ENCODE measurements at regions not wholly inside any gene's neighbourhood (a gene's known extent, or its start where the extent isn't known, plus 50 kb on each side); places are given as distances from the start of the nearest gene placed in this dataset.
"Not testable (repeated sequence)": the region's sequence is repeated elsewhere in the genome, so short reads cannot be mapped to it uniquely, and the experiment has no call there.

- DNase-seq, result no peak
Observed at GRCh38 chr16:86219655-86220445, 290.5 kb upstream of the FOXF1 start.

- DNase-seq, result no peak
Observed at GRCh38 chr16:86220561-86220960, 289.8 kb upstream of the FOXF1 start.

- DNase-seq, result no peak
Observed at GRCh38 chr16:86221085-86221484, 289.2 kb upstream of the FOXF1 start.

GRCh38 chr16:86222547-86222946, 287.8 kb upstream of the FOXF1 start:
- DNase-seq, result no peak

GRCh38 chr16:86222965-86223551, 287.3 kb upstream of the FOXF1 start:
- DNase-seq, result peak; percentile 22

GRCh38 chr16:86224126-86224525, 286.2 kb upstream of the FOXF1 start:
- DNase-seq, result no peak

- DNase-seq, result no peak
Observed at GRCh38 chr16:86224629-86225028, 285.7 kb upstream of the FOXF1 start.

GRCh38 chr16:86225905-86226371, 284.4 kb upstream of the FOXF1 start:
- DNase-seq, result no peak

- DNase-seq, result no peak
Observed at GRCh38 chr16:86227041-86227440, 283.3 kb upstream of the FOXF1 start.

GRCh38 chr16:86227801-86228200, 282.5 kb upstream of the FOXF1 start:
- no peak for DNase-seq

- DNase-seq, result no peak
Observed at GRCh38 chr16:86228713-86229112, 281.6 kb upstream of the FOXF1 start.

GRCh38 chr16:86229283-86229682, 281.0 kb upstream of the FOXF1 start:
- no peak for DNase-seq

GRCh38 chr16:86229866-86230656, 280.3 kb upstream of the FOXF1 start:
- no peak for DNase-seq

- DNase-seq, result no peak
Observed at GRCh38 chr16:86231321-86231995, 278.9 kb upstream of the FOXF1 start.

- no peak for DNase-seq
Observed at GRCh38 chr16:86231996-86232350, 278.4 kb upstream of the FOXF1 start.

- no peak for DNase-seq
Observed at GRCh38 chr16:86232496-86232895, 277.8 kb upstream of the FOXF1 start.

GRCh38 chr16:86233506-86233905, 276.8 kb upstream of the FOXF1 start:
- not testable (repeated sequence) for DNase-seq

GRCh38 chr16:86239381-86239780, 270.9 kb upstream of the FOXF1 start:
- DNase-seq, result no peak

- no peak for DNase-seq
Observed at GRCh38 chr16:86240716-86241363, 269.5 kb upstream of the FOXF1 start.

- no peak for DNase-seq
Observed at GRCh38 chr16:86241681-86242080, 268.6 kb upstream of the FOXF1 start.

- no peak for DNase-seq
Observed at GRCh38 chr16:86242244-86243122, 267.8 kb upstream of the FOXF1 start.

- DNase-seq, result no peak
Observed at GRCh38 chr16:86243123-86243473, 267.2 kb upstream of the FOXF1 start.
